ENCODE measurements at regions not wholly inside any gene's neighbourhood (a gene's known extent, or its start where the extent isn't known, plus 50 kb on each side); places are given as distances from the start of the nearest gene placed in this dataset.

- TF ChIP-seq CTCF (conservative IDR thresholded peaks at IDR 0.05; ENCODE audit: low read depth, low read length), result no peak
- no peak for TF ChIP-seq EZH2 (IDR thresholded peaks at IDR 0.05; ENCODE audit: borderline replicate concordance, low read depth, low read length, poor library complexity, severe bottlenecking)
Measured at GRCh38 chr6:100173211-100173610, 179.2 kb upstream of the MCHR2 start.

All from A673 (cell line).